ENCODE measurements at regions not wholly inside any gene's neighbourhood (a gene's known extent, or its start where the extent isn't known, plus 50 kb on each side); places are given as distances from the start of the nearest gene placed in this dataset.
A peak's percentile ranks its signal among the peaks of the same experiment; 100 is the strongest.

DNA sequence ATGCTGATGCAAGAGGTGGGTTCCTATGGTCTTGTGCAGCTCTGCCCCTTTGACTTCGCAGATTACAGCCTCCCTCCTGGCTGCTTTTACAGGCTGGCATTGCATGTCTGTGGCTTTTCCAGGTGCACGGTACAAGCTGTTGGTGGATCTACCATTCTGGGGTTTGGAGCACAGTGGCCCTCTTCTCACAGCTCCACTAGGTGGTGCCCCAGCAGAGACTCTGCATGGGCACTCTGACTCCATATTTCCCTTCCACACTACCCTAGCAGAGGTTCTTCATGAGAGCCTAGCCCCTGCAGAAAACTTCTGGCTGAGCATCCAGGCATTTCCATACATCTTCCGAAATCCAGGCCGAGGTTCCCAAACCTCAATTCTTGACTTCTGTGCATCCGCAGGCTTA lies 989.0 kb downstream of the PLA2G4A start:
- no peaks in the 10 kb centered on the region for H3K4me1 ChIP-seq (ENCODE audit: control insufficient read depth in 4 of 4, insufficient read depth in 4 of 4, low read length in 3 of 4)
- DNase-seq (ENCODE audit: low spot score) = no peak
- no peaks in the 10 kb centered on the region for H3K36me3 ChIP-seq (ENCODE audit: control insufficient read depth in 4 of 4, insufficient read depth in 3 of 4, low read depth in 1 of 4, low read length in 3 of 4)
- no peaks in the 10 kb centered on the region for H3K9me3 ChIP-seq (ENCODE audit: control insufficient read depth in 4 of 4, low read length in 3 of 4)
- no peak overlapping the region for H3K4me3 ChIP-seq (ENCODE audit: low read depth in 1 of 3, low read length in 3 of 3)
- no peak overlapping the region for H3K27ac ChIP-seq (ENCODE audit: low read depth in 1 of 2, low read length in 2 of 2)
- WGBS = 86% methylated on average over 5 of the region's 5 CpGs
- no peak overlapping the region for H3K9ac ChIP-seq (ENCODE audit: low read depth in 1 of 2, low read length in 2 of 2)
- TF ChIP-seq, protein P1, sequence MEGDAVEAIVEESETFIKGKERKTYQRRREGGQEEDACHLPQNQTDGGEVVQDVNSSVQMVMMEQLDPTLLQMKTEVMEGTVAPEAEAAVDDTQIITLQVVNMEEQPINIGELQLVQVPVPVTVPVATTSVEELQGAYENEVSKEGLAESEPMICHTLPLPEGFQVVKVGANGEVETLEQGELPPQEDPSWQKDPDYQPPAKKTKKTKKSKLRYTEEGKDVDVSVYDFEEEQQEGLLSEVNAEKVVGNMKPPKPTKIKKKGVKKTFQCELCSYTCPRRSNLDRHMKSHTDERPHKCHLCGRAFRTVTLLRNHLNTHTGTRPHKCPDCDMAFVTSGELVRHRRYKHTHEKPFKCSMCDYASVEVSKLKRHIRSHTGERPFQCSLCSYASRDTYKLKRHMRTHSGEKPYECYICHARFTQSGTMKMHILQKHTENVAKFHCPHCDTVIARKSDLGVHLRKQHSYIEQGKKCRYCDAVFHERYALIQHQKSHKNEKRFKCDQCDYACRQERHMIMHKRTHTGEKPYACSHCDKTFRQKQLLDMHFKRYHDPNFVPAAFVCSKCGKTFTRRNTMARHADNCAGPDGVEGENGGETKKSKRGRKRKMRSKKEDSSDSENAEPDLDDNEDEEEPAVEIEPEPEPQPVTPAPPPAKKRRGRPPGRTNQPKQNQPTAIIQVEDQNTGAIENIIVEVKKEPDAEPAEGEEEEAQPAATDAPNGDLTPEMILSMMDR (IDR thresholded peaks at IDR 0.05; ENCODE audit: low read depth, low read length, missing input control) = peak; percentile 24
- TF ChIP-seq NR2F2 (IDR thresholded peaks at IDR 0.05) (no peak), SP1 (IDR thresholded peaks at IDR 0.05) (no peak), JUND (IDR thresholded peaks at IDR 0.05) (no peak), EGR1 (IDR thresholded peaks at IDR 0.05; ENCODE audit: low read depth in 2 of 2) (no peak), HNF4G (IDR thresholded peaks at IDR 0.05) (no peak), GABPA (IDR thresholded peaks at IDR 0.05 in 1 of 2, conservative IDR thresholded peaks at IDR 0.05 in 1 of 2) (no peak), RAD21 (IDR thresholded peaks at IDR 0.05) (peak; percentile 55 to 75), TAF1 (conservative IDR thresholded peaks at IDR 0.05) (no peak), YY1 (IDR thresholded peaks at IDR 0.05) (no peak), FOXA1 (IDR thresholded peaks at IDR 0.05) (no peak)
- TF ChIP-seq, protein P2, sequence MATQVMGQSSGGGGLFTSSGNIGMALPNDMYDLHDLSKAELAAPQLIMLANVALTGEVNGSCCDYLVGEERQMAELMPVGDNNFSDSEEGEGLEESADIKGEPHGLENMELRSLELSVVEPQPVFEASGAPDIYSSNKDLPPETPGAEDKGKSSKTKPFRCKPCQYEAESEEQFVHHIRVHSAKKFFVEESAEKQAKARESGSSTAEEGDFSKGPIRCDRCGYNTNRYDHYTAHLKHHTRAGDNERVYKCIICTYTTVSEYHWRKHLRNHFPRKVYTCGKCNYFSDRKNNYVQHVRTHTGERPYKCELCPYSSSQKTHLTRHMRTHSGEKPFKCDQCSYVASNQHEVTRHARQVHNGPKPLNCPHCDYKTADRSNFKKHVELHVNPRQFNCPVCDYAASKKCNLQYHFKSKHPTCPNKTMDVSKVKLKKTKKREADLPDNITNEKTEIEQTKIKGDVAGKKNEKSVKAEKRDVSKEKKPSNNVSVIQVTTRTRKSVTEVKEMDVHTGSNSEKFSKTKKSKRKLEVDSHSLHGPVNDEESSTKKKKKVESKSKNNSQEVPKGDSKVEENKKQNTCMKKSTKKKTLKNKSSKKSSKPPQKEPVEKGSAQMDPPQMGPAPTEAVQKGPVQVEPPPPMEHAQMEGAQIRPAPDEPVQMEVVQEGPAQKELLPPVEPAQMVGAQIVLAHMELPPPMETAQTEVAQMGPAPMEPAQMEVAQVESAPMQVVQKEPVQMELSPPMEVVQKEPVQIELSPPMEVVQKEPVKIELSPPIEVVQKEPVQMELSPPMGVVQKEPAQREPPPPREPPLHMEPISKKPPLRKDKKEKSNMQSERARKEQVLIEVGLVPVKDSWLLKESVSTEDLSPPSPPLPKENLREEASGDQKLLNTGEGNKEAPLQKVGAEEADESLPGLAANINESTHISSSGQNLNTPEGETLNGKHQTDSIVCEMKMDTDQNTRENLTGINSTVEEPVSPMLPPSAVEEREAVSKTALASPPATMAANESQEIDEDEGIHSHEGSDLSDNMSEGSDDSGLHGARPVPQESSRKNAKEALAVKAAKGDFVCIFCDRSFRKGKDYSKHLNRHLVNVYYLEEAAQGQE (IDR thresholded peaks at IDR 0.05) = no peak
- TF ChIP-seq, protein P3, sequence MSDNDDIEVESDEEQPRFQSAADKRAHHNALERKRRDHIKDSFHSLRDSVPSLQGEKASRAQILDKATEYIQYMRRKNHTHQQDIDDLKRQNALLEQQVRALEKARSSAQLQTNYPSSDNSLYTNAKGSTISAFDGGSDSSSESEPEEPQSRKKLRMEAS (IDR thresholded peaks at IDR 0.05) = no peak
- TF ChIP-seq, protein P4, sequence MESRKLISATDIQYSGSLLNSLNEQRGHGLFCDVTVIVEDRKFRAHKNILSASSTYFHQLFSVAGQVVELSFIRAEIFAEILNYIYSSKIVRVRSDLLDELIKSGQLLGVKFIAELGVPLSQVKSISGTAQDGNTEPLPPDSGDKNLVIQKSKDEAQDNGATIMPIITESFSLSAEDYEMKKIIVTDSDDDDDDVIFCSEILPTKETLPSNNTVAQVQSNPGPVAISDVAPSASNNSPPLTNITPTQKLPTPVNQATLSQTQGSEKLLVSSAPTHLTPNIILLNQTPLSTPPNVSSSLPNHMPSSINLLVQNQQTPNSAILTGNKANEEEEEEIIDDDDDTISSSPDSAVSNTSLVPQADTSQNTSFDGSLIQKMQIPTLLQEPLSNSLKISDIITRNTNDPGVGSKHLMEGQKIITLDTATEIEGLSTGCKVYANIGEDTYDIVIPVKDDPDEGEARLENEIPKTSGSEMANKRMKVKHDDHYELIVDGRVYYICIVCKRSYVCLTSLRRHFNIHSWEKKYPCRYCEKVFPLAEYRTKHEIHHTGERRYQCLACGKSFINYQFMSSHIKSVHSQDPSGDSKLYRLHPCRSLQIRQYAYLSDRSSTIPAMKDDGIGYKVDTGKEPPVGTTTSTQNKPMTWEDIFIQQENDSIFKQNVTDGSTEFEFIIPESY (IDR thresholded peaks at IDR 0.05) = no peak
- H3K27me3 ChIP-seq (ENCODE audit: control insufficient read depth in 4 of 4, insufficient read depth in 4 of 4, low read length in 3 of 4) = no peaks in the 10 kb centered on the region

DNA sequence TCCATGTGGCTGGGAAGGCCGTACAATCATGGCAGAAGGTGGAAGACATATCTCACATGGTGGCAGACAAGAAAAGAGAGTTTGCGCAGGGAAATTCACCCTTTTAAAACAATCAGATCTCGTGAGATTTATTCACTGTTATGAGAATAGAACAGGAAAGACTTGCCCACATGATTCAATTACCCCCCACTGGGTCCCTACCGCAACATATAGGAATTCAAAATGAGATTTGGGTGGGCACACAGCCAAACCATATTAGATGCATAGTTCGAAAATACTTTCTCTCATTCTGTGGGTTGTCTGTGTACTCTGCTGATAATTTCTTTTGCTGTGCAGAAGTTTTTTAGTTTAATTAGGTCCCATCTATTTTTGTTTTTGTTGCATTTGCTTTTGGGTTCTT lies 990.3 kb downstream of the PLA2G4A start:
- Histone ChIP-seq H3K36me3 (ENCODE audit: control insufficient read depth in 4 of 4, insufficient read depth in 3 of 4, low read depth in 1 of 4, low read length in 3 of 4) (no peaks in the 10 kb centered on the region), H3K27ac (ENCODE audit: low read depth in 1 of 2, low read length in 2 of 2) (no peak overlapping the region), H3K9me3 (ENCODE audit: control insufficient read depth in 4 of 4, low read length in 3 of 4) (no peaks in the 10 kb centered on the region), H3K27me3 (ENCODE audit: control insufficient read depth in 4 of 4, insufficient read depth in 4 of 4, low read length in 3 of 4) (no peaks in the 10 kb centered on the region), H3K9ac (ENCODE audit: low read depth in 1 of 2, low read length in 2 of 2) (no peak overlapping the region), H3K4me3 (ENCODE audit: low read depth in 1 of 3, low read length in 3 of 3) (no peak overlapping the region), H3K4me1 (ENCODE audit: control insufficient read depth in 4 of 4, insufficient read depth in 4 of 4, low read length in 3 of 4) (no peaks in the 10 kb centered on the region)
- WGBS = 35% methylated on average over 5 of the region's 5 CpGs
- DNase-seq (ENCODE audit: low spot score) = no peak
- TF ChIP-seq RXRA (IDR thresholded peaks at IDR 0.05) = no peak
- no peak for TF ChIP-seq RAD21 (IDR thresholded peaks at IDR 0.05)
- TF ChIP-seq YY1 (IDR thresholded peaks at IDR 0.05) = no peak
- TF ChIP-seq, protein P4 (IDR thresholded peaks at IDR 0.05) = no peak
- TF ChIP-seq EGR1 (IDR thresholded peaks at IDR 0.05; ENCODE audit: low read depth in 2 of 2) = no peak
- TF ChIP-seq, protein P1 (IDR thresholded peaks at IDR 0.05; ENCODE audit: low read depth, low read length, missing input control) = no peak
- TF ChIP-seq, protein P2 (IDR thresholded peaks at IDR 0.05) = no peak
- TF ChIP-seq HNF4G (IDR thresholded peaks at IDR 0.05) = no peak
- TF ChIP-seq SP1 (IDR thresholded peaks at IDR 0.05) = no peak
- TF ChIP-seq FOXA2 (IDR thresholded peaks at IDR 0.05) = no peak

Measured in liver (tissue), 8 donors.